KMS-11 (cell line): ENCODE measurements at regions not wholly inside any gene's neighbourhood (a gene's known extent, or its start where the extent isn't known, plus 50 kb on each side); places are given as distances from the start of the nearest gene placed in this dataset.

Experiments
- H2AFZ ChIP-seq: fragments of 200-600 bp; sonication (generic); 2 replicates; pipeline ENCODE4 v1.6.1; 2016; ENCODE audit warnings: antibody characterized with exemption, mixed run types, low read depth
- H3K27ac ChIP-seq: fragments of 200-600 bp; sonication (generic); 2 replicates; pipeline ENCODE4 v1.6.1; 2016; ENCODE audit warnings: mild to moderate bottlenecking, mixed run types
- H3K27me3 ChIP-seq: fragments of 200-600 bp; sonication (generic); 2 replicates; pipeline ENCODE4 v1.6.1; 2017; ENCODE audit warnings: mild to moderate bottlenecking, low read depth, mixed run types, moderate library complexity; ENCODE audit not compliant: insufficient read depth
- H3K36me3 ChIP-seq: fragments of 200-600 bp; sonication (generic); 2 replicates; pipeline ENCODE4 v1.6.1; 2017; ENCODE audit warnings: mild to moderate bottlenecking, mixed run types; ENCODE audit not compliant: insufficient read depth
- H3K4me1 ChIP-seq: fragments of 200-600 bp; sonication (generic); 2 replicates; pipeline ENCODE4 v1.6.1; 2016; ENCODE audit warnings: mild to moderate bottlenecking, low read depth, mixed run types; ENCODE audit not compliant: poor library complexity, severe bottlenecking
- H3K4me2 ChIP-seq: fragments of 200-600 bp; sonication (generic); 2 replicates; pipeline ENCODE4 v1.7.0; 2016; ENCODE audit warnings: mild to moderate bottlenecking, mixed run types
- H3K4me3 ChIP-seq: fragments of 200-600 bp; sonication (generic); IDR thresholded peaks from 2 replicates; pipeline ENCODE4 v1.6.1; 2017; ENCODE audit warnings: low read depth, low read length, mixed read lengths; ENCODE audit not compliant: insufficient read depth
- H3K79me2 ChIP-seq: fragments of 200-600 bp; sonication (generic); 2 replicates; pipeline ENCODE4 v1.6.1; 2016; ENCODE audit warnings: low read depth, mixed run types; ENCODE audit not compliant: insufficient read depth
- H3K9ac ChIP-seq: fragments of 200-600 bp; sonication (generic); 2 replicates; pipeline ENCODE4 v1.6.1; 2016; ENCODE audit warnings: mild to moderate bottlenecking, mixed run types
- H4K20me1 ChIP-seq: fragments of 200-600 bp; sonication (generic); 2 replicates; pipeline ENCODE4 v1.6.1; 2016; ENCODE audit warnings: mild to moderate bottlenecking, mixed run types; ENCODE audit not compliant: insufficient read depth
- TF ChIP-seq, protein P1 (sequence below): fragments of 200-600 bp; sonication (generic); conservative IDR thresholded peaks from 2 replicates; pipeline ENCODE4 v1.6.1; 2017; ENCODE audit warnings: low read depth, mild to moderate bottlenecking, antibody characterized with exemption, low read length, moderate library complexity, mixed read lengths

- H3K9ac ChIP-seq: no peak overlapping the region
- no peak overlapping the region for H3K4me2 ChIP-seq
- no peaks in the 10 kb centered on the region for H4K20me1 ChIP-seq
- TF ChIP-seq, protein P1, sequence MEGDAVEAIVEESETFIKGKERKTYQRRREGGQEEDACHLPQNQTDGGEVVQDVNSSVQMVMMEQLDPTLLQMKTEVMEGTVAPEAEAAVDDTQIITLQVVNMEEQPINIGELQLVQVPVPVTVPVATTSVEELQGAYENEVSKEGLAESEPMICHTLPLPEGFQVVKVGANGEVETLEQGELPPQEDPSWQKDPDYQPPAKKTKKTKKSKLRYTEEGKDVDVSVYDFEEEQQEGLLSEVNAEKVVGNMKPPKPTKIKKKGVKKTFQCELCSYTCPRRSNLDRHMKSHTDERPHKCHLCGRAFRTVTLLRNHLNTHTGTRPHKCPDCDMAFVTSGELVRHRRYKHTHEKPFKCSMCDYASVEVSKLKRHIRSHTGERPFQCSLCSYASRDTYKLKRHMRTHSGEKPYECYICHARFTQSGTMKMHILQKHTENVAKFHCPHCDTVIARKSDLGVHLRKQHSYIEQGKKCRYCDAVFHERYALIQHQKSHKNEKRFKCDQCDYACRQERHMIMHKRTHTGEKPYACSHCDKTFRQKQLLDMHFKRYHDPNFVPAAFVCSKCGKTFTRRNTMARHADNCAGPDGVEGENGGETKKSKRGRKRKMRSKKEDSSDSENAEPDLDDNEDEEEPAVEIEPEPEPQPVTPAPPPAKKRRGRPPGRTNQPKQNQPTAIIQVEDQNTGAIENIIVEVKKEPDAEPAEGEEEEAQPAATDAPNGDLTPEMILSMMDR: no peak
- H3K27ac ChIP-seq: no peak overlapping the region
- H2AFZ ChIP-seq: no peak overlapping the region
- no peaks in the 10 kb centered on the region for H3K4me1 ChIP-seq
- no peaks in the 10 kb centered on the region for H3K27me3 ChIP-seq
- no peaks in the 10 kb centered on the region for H3K79me2 ChIP-seq
- no peak overlapping the region for H3K4me3 ChIP-seq
- H3K36me3 ChIP-seq: no peaks in the 10 kb centered on the region
These were observed 67.3 kb upstream of the LGALSL start for GRCh38 chr2:64386676-64387075.

- H3K4me3 ChIP-seq: no peak overlapping the region
- H3K36me3 ChIP-seq: no peaks in the 10 kb centered on the region
- no peak overlapping the region for H2AFZ ChIP-seq
- H3K79me2 ChIP-seq: no peaks in the 10 kb centered on the region
- no peak overlapping the region for H3K27ac ChIP-seq
- no peaks in the 10 kb centered on the region for H3K27me3 ChIP-seq
- H3K4me2 ChIP-seq: no peak overlapping the region
- no peaks in the 10 kb centered on the region for H3K4me1 ChIP-seq
- TF ChIP-seq, protein P1: no peak
- no peaks in the 10 kb centered on the region for H4K20me1 ChIP-seq
- H3K9ac ChIP-seq: no peak overlapping the region
These were observed 63.4 kb upstream of the LGALSL start for GRCh38 chr2:64390586-64390985.

DNA sequence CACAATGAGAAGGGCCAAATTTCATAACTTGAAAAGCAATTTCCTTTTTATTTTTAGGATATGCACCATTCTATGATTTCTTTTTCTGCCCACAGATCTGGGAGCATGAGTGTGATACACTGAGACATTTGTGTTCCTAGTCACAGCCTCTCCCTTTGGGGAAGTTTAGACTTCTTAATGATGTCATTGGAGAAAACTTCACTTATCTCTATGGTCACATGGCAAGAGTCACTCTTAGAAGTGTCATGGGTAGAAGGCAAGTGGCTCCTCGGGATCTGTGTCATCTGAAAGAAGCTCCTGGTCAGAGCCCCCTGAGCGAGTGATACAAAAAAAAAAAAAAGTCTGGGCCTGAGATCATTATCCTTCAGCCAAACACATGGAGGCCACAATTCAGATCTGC is 62.5 kb upstream of the LGALSL start:
- no peak overlapping the region for H3K9ac ChIP-seq
- H3K79me2 ChIP-seq: no peaks in the 10 kb centered on the region
- H4K20me1 ChIP-seq: no peaks in the 10 kb centered on the region
- H3K36me3 ChIP-seq: no peaks in the 10 kb centered on the region
- H3K27ac ChIP-seq: no peak overlapping the region
- H3K4me2 ChIP-seq: no peak overlapping the region
- H3K4me3 ChIP-seq: no peak overlapping the region
- TF ChIP-seq, protein P1: no peak
- H3K27me3 ChIP-seq: no peaks in the 10 kb centered on the region
- H2AFZ ChIP-seq: no peak overlapping the region
- H3K4me1 ChIP-seq: no peaks in the 10 kb centered on the region

DNA sequence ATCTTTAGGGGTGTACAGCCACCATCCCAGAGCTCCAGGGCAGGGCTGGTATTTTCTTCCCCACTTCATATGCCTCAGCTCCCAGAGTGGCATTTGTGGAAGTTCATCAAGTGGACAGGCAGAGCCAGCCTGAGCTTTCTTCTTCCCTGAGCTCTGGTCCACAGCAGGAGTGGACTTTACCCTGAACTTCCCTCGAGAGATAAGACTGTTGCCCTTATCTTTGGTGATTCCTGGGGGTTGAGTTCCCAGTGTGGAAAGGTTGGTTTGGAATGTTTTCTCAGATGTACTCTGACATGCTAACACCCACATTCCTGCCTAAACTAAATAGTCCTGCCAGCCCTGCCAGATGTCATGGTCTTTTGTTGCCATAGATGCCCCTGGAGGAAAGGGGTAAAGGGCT is 62.0 kb upstream of the LGALSL start:
- Histone ChIP-seq H3K36me3 (no peaks in the 10 kb centered on the region), H3K4me3 (no peak overlapping the region), H3K4me2 (no peak overlapping the region), H3K27ac (no peak overlapping the region), H3K4me1 (no peaks in the 10 kb centered on the region), H4K20me1 (no peaks in the 10 kb centered on the region), H3K9ac (no peak overlapping the region), H3K79me2 (no peaks in the 10 kb centered on the region), H3K27me3 (no peaks in the 10 kb centered on the region), H2AFZ (no peak overlapping the region)
- TF ChIP-seq, protein P1: no peak
